Stimulated activated CD4-positive, alpha-beta T cell treated with anti-CD3 and anti-CD28 coated beads, Interleukin-12 subunit alpha, Interleukin-12 subunit beta, amount 100 ng/mL, for 24 hours (primary cell): ENCODE measurements at regions not wholly inside any gene's neighbourhood (a gene's known extent, or its start where the extent isn't known, plus 50 kb on each side); places are given as distances from the start of the nearest gene placed in this dataset.
"Not testable (repeated sequence)": the region's sequence is repeated elsewhere in the genome, so short reads cannot be mapped to it uniquely, and the experiment has no call there.

Source experiments
- DNase-seq, 2 experiments: peaks; one replicate each; pipeline ENCODE4 v3.0.0-alpha.2; 2020; ENCODE audit warnings: low read depth in 2 of 2

- no peak for DNase-seq
These were observed 376.2 kb upstream of the SEMA3C start for GRCh38 chr7:81294897-81295515.

DNA sequence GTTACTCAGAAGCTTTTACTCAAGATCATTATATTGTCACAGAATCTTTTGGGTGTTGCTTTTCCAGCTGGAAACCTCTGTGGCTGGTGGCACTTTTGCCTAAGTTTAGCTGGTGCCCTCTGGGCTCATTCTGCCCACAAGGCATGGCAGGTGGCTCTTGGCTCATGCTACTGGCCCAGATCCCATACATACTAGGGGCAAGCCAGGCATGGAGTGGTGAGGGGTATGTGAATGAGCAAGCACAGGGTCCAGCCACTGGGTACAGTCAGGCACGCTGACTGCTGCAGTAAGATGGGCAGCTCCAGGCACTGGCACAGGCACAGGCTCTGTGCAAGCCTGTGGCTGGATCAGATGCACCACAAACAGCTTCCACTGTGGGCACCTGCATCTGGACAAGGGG lies 375.0 kb upstream of the SEMA3C start:
- DNase-seq, result no peak

- not testable (repeated sequence) for DNase-seq
These were observed 367.9 kb upstream of the SEMA3C start for GRCh38 chr7:81286754-81287153.

GRCh38 chr7:81285142-81285871 lies 366.5 kb upstream of the SEMA3C start:
- no peak for DNase-seq

GRCh38 chr7:81284576-81284975 lies 365.7 kb upstream of the SEMA3C start:
- no peak for DNase-seq

DNA sequence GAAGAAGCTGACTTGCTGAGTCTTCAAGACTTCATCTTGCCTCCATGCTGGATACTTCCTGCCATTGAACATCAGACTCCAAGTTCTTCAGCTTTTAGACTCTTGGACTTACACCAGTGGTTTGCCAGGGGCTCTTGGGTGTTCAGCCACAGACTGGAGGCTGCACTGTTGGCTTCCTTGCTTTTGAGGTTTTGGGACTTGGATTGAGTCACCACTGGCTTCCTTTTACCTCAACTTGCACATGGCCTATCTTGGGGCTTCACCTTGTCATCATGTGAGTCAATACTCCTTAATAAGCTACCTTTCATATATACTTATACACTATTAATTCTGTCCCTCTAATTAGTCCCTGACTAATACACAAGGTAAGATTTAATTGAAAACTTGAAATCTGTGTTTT lies 361.7 kb upstream of the SEMA3C start:
- no peak for DNase-seq

- no peak for DNase-seq
These were observed 358.8 kb upstream of the SEMA3C start for GRCh38 chr7:81277691-81278090.

- DNase-seq, result no peak
These were observed 354.9 kb upstream of the SEMA3C start for GRCh38 chr7:81273601-81274397.

DNA sequence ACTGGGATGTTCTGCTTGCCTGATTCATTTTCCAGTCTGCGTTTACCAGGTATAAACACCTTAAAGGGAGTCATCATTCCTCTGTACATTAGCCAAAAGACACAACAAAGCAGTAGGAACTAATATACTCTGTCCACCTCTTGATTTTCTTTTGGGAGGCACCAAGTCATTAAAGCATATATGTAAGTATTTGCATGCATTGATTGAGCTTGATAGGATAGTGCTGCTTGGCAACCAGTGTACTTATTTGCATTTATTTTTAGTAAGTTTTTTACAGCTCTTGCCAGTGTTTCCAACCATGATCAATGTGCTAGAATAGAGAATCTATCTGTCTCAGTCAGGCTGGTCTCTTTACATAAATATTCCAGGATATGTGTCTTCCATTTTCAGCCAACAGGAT lies 353.3 kb upstream of the SEMA3C start:
- DNase-seq, result no peak

GRCh38 chr7:81268551-81268950 lies 349.7 kb upstream of the SEMA3C start:
- no peak for DNase-seq

- no peak for DNase-seq
These were observed 348.7 kb upstream of the SEMA3C start for GRCh38 chr7:81267508-81267907.

DNA sequence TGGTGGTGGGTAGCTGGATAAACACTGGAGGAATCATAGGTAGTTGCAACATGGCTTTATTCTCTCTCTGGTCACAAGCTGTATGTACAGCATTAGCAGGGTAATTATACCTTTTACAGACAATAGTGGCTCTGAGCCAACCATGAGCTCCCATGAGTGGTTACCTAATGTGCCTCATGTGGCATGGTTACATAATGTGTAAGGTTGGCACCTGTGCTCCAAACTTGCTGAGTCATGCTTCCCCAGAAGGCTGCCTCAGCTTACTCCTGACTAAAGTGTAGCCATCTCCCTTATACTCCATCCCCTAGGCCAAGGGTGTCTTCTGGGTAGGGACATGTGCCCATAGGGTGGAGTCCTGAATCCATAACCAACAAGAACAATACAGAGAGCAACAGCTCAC lies 345.3 kb upstream of the SEMA3C start:
- DNase-seq, result no peak

DNA sequence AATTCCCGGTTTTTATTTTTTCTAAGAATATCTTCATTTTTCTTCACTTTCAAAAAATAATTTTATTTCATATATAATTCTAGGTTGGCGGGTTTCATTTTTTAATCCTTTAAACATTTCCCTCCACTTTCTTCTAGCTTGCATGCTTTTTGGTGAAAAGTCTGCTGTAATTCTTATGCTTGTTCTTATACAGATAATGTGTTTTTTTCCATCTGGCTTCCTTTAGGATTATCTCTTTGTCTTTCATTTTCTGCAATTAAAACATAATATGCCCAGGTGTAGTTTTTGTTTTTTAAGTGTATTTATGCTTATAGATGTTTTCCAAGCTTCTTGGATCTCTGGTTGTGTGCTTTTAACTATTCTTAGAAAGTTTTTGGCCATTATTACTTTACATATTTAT lies 341.3 kb upstream of the SEMA3C start:
- no peak for DNase-seq

- no peak for DNase-seq
These were observed 338.1 kb upstream of the SEMA3C start for GRCh38 chr7:81256991-81257390.

- DNase-seq, result no peak
These were observed 329.6 kb upstream of the SEMA3C start for GRCh38 chr7:81248420-81248819.

DNA sequence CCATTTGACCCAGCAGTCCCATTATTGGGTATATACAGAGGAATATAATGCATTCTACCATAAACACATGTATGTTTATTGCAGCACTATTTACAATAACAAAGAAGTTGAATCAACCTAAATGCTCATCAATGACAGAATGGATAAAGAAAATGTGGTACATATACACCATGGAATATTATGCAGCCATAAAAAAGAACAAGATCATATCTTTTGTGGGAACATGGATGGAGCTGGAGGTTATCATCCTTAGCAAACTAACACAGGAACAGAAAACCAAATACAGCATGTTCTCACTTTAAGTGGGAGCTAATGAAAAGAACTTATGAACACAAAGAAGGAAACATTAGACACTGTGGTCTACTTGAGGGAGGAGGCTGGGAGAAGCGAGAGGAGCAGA lies 328.5 kb upstream of the SEMA3C start:
- DNase-seq, result not testable (repeated sequence)

DNA sequence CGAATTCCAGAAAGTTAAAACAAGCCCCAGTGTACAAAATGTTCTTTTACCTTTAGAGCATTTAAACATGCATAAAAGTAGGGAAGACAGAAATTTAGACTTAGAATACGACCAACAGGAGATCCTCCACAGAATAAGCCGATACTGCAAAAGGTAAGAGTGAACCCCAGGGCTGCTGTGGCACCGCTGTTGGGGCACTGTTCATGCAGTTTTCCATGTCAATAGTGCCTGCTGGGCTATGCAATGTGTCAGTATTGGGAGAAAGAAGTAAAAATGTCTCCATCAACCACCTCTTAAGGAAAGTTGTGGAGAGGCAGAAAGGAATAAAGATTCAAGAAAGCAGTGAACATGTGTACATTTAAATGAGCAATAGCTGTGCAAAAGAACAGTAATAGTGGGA lies 326.5 kb upstream of the SEMA3C start:
- DNase-seq, result no peak

DNA sequence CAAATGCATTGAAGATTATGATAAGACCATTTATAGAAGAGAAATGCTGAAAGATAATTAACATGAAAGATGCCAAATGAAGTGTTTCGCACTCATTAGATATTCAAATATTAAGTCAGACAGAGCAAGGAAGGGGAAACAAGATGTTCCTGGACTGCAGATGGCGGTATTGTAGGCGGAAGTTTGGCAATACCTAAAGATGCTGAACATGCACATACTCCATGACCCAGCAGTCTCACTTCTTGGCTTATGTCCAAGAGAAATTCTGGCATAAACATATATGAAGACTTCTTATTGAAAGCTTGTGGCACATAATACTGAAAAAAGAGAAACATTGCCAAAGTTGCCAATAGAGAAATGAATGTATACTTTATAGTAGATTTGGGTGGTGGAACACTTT lies 325.4 kb upstream of the SEMA3C start:
- DNase-seq, result no peak

DNA sequence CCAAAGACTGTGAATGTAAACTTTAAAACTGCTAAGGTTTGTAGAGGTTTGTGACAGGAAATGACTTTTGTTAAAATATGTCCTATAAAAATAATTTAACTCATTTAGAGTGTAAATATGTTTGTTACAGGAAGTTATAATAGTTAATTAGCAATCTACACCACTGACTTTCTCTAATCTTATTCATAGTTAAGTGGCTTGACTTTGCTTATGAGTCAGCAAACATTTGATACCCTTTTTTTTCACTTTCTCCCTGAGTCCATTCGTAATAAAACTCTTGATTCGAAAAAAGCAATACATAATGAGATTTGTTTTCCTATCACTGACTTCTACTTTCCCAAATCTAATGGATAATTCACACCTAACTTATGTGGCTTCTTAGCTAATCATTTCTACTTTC lies 317.7 kb upstream of the SEMA3C start:
- DNase-seq, result no peak

GRCh38 chr7:81235997-81236396 lies 317.1 kb upstream of the SEMA3C start:
- no peak for DNase-seq

- DNase-seq, result no peak
These were observed 316.0 kb upstream of the SEMA3C start for GRCh38 chr7:81234896-81235295.

DNA sequence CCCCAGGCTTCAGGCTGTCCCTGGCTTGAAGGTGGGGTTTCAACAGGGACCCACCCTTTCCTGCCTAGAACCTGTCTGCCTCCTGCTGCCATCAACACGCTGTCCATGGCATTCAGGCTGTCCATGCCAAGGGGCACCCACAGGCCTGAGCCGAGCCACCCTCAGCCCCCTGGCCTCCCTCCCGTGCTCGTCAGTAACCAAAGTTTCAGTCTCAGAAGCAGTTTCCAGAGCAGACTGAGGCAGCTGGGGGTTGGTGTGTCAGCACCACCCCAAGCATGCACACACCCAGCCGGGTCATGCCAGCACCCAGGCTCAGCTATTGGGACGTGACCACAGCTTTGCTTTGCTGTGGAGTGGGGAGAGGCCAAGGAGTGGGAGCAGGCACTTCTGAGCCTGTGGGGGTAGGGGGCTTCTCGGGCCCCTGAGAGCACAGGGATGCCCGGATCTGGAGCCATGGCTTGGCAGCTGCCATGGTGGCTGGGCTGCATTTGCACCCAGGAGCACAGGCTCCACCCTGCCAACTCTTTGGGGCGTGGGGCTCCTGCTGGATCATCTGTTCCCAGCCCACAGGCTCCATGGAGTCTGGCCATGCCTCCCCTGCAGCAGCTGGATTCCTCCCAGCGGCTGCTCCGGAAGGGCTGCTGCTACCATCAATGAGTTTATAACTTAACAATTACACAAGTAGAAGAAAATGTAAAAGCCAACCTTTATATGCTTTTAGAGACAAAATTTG lies 314.5 kb upstream of the SEMA3C start:
- no peak for DNase-seq
